Spinal cord (tissue), 9 donors: ENCODE measurements at regions not wholly inside any gene's neighbourhood (a gene's known extent, or its start where the extent isn't known, plus 50 kb on each side); places are given as distances from the start of the nearest gene placed in this dataset.
A peak's percentile ranks its signal among the peaks of the same experiment; 100 is the strongest.

Experiments used
- DNase-seq, 6 donors: peaks; one replicate each; pipeline versions ENCODE4 v3.0.0 to v3.0.0-alpha.2; 2013 to 2015; ENCODE audit warnings: low spot score in 6 of 6, low read depth in 4 of 6
- H3K27ac ChIP-seq: one replicate; pipeline ENCODE4 v1.5.1; 2013; ENCODE audit warnings: low read depth, low read length, control low read depth
- H3K27me3 ChIP-seq: one replicate; pipeline ENCODE4 v1.6.1; 2013; ENCODE audit warnings: low read length; ENCODE audit not compliant: control insufficient read depth, insufficient read depth
- H3K36me3 ChIP-seq: one replicate; pipeline ENCODE4 v1.6.1; 2013; ENCODE audit warnings: low read length; ENCODE audit not compliant: control insufficient read depth, insufficient read depth
- H3K4me1 ChIP-seq: one replicate; pipeline ENCODE4 v1.6.1; 2013; ENCODE audit warnings: low read length; ENCODE audit not compliant: control insufficient read depth, insufficient read depth
- H3K4me3 ChIP-seq: one replicate; pipeline ENCODE4 v1.5.1; 2013; ENCODE audit warnings: low read depth, low read length, control low read depth
- H3K9me3 ChIP-seq: one replicate; pipeline ENCODE4 v1.6.1; 2013; ENCODE audit warnings: low read length; ENCODE audit not compliant: control insufficient read depth, insufficient read depth
- WGBS: methylation state at CpG from one replicate; pipeline ENCODE4 v1.1.5; 2013; ENCODE audit warnings: missing lambda C conversion rate; ENCODE audit not compliant: insufficient coverage; 5-methylcytosine and 5-hydroxymethylcytosine counted together
- donor health status: healthy.

GRCh38 chr22:48047722-48048500 lies 1285.5 kb downstream of the TBC1D22A start:
- Histone ChIP-seq H3K4me3 (no peak overlapping the region), H3K4me1 (no peaks in the 10 kb centered on the region), H3K27me3 (no peaks in the 10 kb centered on the region), H3K27ac (no peak overlapping the region), H3K36me3 (no peaks in the 10 kb centered on the region), H3K9me3 (no peaks in the 10 kb centered on the region)
- 88% methylated on average over 5 of the region's 9 CpGs for WGBS
- DNase-seq: no peak

DNA sequence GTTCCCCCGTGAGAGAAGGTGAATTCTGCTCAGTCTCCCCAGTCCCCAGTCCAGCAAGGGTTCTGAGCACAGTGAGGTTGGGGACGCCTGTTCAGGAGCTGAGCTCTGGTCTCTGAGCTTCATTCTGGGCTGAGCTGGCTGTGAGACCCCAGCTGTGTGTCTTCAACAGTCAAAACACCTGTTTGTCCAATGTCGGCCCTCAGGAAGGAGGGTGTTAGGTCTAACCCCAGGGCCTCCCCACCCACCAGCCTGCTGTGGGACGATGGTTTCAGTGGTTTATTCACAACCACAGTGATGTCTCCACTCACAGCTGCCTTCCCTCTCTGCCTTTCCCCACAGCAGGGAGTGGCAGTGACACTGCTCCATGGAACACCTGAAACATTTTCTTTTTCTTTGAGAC lies 1282.9 kb downstream of the TBC1D22A start:
- Histone ChIP-seq H3K9me3 (peaks cover 4% of the 10 kb centered on the region), H3K27ac (no peak overlapping the region), H3K27me3 (no peaks in the 10 kb centered on the region), H3K4me3 (no peak overlapping the region), H3K36me3 (no peaks in the 10 kb centered on the region), H3K4me1 (no peaks in the 10 kb centered on the region)
- DNase-seq: no peak
- 94% methylated on average over 3 of the region's 4 CpGs for WGBS

DNA sequence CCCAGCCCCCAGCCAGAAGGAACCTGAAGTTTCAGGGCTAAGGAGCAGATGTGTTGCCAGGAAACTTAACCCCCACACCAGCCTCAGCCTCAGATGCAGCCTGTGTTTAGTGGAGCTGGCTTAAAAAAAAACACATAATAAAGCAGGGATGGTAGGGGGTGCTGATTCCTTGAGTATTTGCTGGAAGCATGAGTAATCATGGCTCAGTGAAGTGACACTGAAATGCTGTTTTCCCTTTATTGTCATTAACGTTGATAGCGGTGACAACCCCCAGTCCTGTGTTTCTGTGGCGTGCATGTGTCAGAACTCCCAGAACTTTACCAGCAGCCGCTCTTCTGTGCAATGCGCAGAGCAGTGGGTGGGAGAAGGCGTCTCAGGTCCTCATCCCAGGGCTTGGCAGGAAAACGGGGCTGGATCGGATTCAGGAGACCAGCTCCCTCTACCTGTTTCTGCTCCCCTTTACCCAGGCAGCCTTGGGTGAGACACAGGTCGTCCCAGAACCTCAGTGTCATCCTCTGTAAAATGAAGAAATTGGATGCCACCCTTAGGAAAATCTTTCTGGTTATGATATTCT lies 1282.1 kb downstream of the TBC1D22A start:
- Histone ChIP-seq H3K27me3 (no peaks in the 10 kb centered on the region), H3K4me3 (no peak overlapping the region), H3K9me3 (peaks cover 4% of the 10 kb centered on the region), H3K27ac (no peak overlapping the region), H3K4me1 (no peaks in the 10 kb centered on the region), H3K36me3 (no peaks in the 10 kb centered on the region)
- 35% methylated on average over 3 of the region's 9 CpGs for WGBS
- DNase-seq: peak in 1 of 6 donors; percentile 68

DNA sequence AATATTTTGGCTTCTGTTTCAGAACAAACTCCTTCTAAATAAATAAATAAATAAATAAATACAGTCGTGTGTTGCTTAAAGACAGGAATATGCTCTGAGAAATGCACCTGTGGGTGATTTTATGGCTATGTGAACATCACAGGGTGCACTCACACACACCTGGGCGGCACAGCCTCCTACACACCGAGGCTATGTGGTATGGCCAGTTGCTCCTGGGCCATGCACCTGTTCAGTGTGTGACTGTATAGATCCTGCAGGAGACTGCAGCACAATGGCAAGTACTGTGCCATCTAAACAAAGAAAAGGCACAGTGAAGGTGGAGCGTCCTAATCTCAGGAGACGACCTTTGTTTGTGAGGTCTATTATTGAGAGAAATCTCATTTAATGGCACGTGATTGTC lies 1281.1 kb downstream of the TBC1D22A start:
- no peak overlapping the region for H3K27ac ChIP-seq
- peaks cover 4% of the 10 kb centered on the region for H3K9me3 ChIP-seq
- no peaks in the 10 kb centered on the region for H3K4me1 ChIP-seq
- no peak overlapping the region for H3K4me3 ChIP-seq
- no peaks in the 10 kb centered on the region for H3K36me3 ChIP-seq
- no peaks in the 10 kb centered on the region for H3K27me3 ChIP-seq
- DNase-seq: no peak
- 92% methylated on average over 5 of the region's 6 CpGs for WGBS

DNA sequence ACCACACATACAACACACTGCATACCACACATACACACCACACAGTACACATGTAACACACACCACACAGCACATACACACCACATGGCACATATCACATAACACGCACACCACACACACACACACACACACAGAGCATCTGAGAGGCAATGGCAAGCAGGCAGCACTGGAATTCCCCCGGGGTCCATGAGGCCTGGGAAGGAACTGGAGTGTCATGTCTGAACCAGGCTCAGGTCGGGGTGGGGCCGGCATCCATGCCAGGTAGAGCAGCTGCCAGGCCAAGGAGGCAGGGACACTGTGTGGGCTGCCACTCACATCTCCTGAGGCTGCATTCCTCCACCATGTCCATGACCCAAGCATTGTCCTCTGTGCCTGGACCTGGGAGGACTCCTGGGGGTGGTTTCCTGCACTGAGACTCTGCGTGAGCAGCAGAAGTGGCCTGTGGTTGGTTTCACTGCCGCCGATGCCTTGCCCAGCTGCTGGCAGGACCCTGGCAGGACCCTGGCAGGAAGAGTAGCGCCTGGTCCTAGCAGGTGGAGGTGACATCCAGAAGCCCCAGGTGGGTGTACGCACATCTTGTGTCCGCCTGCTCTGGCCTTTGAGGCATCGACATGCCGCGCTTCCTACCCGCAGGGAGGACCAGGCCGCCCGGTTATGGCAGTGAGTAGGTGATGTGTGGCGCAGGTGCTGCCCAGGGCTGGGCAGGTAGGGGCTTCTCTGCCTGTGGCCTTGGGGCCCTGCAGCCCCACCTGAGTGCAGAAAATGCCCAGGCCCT lies 1280.4 kb downstream of the TBC1D22A start:
- H3K36me3 ChIP-seq: no peaks in the 10 kb centered on the region
- H3K4me1 ChIP-seq: no peaks in the 10 kb centered on the region
- peaks cover 4% of the 10 kb centered on the region for H3K9me3 ChIP-seq
- H3K27ac ChIP-seq: no peak overlapping the region
- no peak overlapping the region for H3K4me3 ChIP-seq
- WGBS: 95% methylated on average over 16 of the region's 17 CpGs
- H3K27me3 ChIP-seq: no peaks in the 10 kb centered on the region
- DNase-seq: no peak

GRCh38 chr22:48039326-48039725 lies 1276.9 kb downstream of the TBC1D22A start:
- Histone ChIP-seq H3K4me3 (no peak overlapping the region), H3K9me3 (peaks cover 4% of the 10 kb centered on the region), H3K27ac (no peak overlapping the region), H3K36me3 (no peaks in the 10 kb centered on the region), H3K27me3 (no peaks in the 10 kb centered on the region), H3K4me1 (no peaks in the 10 kb centered on the region)
- no peak for DNase-seq
- 96% methylated on average over 4 of the region's 5 CpGs for WGBS

DNA sequence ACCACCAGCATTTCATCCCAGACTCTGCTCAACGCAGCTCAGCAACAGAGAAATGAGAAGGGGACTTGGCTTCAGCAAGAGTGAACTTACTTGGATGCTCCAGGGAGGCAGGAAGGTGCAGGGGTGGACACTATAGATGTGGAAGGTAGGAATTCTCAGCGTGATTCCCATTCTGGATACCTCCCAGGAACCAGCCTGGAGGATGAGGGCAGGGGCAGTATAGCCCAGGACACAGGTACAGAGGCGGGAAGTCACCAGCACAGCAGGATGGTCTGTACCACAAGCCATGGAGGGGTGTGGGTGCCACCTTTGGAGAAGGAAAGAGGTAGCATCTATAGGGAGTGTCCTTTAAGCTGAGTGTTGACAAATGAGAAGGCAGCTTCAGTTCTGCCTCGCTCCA lies 1275.2 kb downstream of the TBC1D22A start:
- no peaks in the 10 kb centered on the region for H3K27me3 ChIP-seq
- no peak overlapping the region for H3K4me3 ChIP-seq
- no peak overlapping the region for H3K27ac ChIP-seq
- DNase-seq: no peak
- H3K9me3 ChIP-seq: peaks cover 7% of the 10 kb centered on the region
- H3K36me3 ChIP-seq: no peaks in the 10 kb centered on the region
- no peaks in the 10 kb centered on the region for H3K4me1 ChIP-seq
- 73% methylated on average over 2 of the region's 4 CpGs for WGBS

DNA sequence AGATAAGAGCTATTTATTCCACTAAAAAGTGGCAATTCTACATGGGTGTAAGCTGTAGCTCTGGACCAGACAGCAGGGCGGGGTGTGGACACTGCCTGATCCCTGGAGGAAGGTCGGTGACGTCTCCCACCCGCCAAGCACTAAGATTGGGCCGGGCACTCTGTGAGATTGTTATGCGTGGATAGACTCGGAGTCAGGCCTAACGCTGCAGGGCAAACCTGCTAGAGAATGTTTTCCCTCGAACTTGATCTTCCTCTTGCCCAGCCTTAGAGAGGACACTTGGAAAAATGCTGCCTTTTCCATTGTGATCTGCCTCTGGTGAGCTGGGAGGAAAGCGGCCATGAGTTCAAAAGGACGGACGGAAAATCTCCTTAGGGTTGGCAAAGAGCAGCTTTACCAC lies 1273.4 kb downstream of the TBC1D22A start:
- WGBS: 87% methylated on average over 12 of the region's 12 CpGs

GRCh38 chr22:48031589-48031988 lies 1269.1 kb downstream of the TBC1D22A start:
- peaks cover 3% of the 10 kb centered on the region for H3K9me3 ChIP-seq
- H3K27me3 ChIP-seq: no peaks in the 10 kb centered on the region
- DNase-seq: no peak
- no peak overlapping the region for H3K27ac ChIP-seq
- H3K4me1 ChIP-seq: no peaks in the 10 kb centered on the region
- H3K36me3 ChIP-seq: no peaks in the 10 kb centered on the region
- no peak overlapping the region for H3K4me3 ChIP-seq
- 100% methylated on average over 1 of the region's 6 CpGs for WGBS

More for the DNA sequence above, 1273.4 kb downstream of the TBC1D22A start:
- Histone ChIP-seq H3K27me3 (no peaks in the 10 kb centered on the region), H3K27ac (no peak overlapping the region), H3K36me3 (no peaks in the 10 kb centered on the region), H3K4me1 (no peaks in the 10 kb centered on the region), H3K4me3 (no peak overlapping the region), H3K9me3 (peaks cover 3% of the 10 kb centered on the region)
- no peak for DNase-seq
